OCI-LY3 (cell line): ENCODE measurements at regions not wholly inside any gene's neighbourhood (a gene's known extent, or its start where the extent isn't known, plus 50 kb on each side); places are given as distances from the start of the nearest gene placed in this dataset.

ENCODE experiments used
- CTCF ChIP-seq: fragments of 200-600, 300-600 bp; sonication (generic); IDR thresholded peaks from 2 replicates; pipeline ENCODE4 v1.5.1; 2014; ENCODE audit warnings: antibody characterized with exemption, low read length, low read depth
- EZH2phosphoT487 ChIP-seq: fragments of 200-600 bp; shearing (Covaris generic); IDR thresholded peaks from 2 replicates; pipeline ENCODE4 v1.6.1; 2018; ENCODE audit warnings: antibody characterized with exemption, mixed run types, low read depth

GRCh38 chr4:123705419-123705818, 308.8 kb downstream of the SPRY1 start:
- TF ChIP-seq CTCF (no peak), EZH2phosphoT487 (no peak)
